Suppressor macrophage treated with lipopolysaccharide for 1 hour (primary cell): ENCODE measurements at regions not wholly inside any gene's neighbourhood (a gene's known extent, or its start where the extent isn't known, plus 50 kb on each side); places are given as distances from the start of the nearest gene placed in this dataset.
"Not testable (repeated sequence)": the region's sequence is repeated elsewhere in the genome, so short reads cannot be mapped to it uniquely, and the experiment has no call there.

ENCODE experiments used
- DNase-seq, 3 donors: peaks; one replicate each; pipeline ENCODE4 v3.0.0-alpha.2; 2020 to 2022

GRCh38 chr16:87196661-87197060 lies 120.5 kb downstream of the C16orf95 start:
- DNase-seq = peak in 1 of 3 donors; percentile 1

GRCh38 chr16:87198328-87198832 lies 118.8 kb downstream of the C16orf95 start:
- DNase-seq = no peak

GRCh38 chr16:87198881-87199280 lies 118.3 kb downstream of the C16orf95 start:
- no peak for DNase-seq

- DNase-seq = no peak
Measured at GRCh38 chr16:87199379-87199778, 117.8 kb downstream of the C16orf95 start.

- DNase-seq = no peak
Measured at GRCh38 chr16:87199901-87200300, 117.3 kb downstream of the C16orf95 start.

- DNase-seq = no peak
Measured at GRCh38 chr16:87200637-87201036, 116.6 kb downstream of the C16orf95 start.

GRCh38 chr16:87201052-87201451 lies 116.1 kb downstream of the C16orf95 start:
- DNase-seq = no peak

GRCh38 chr16:87201790-87202189 lies 115.4 kb downstream of the C16orf95 start:
- peak in 1 of 3 donors; percentile 8 for DNase-seq

GRCh38 chr16:87202346-87202745 lies 114.8 kb downstream of the C16orf95 start:
- DNase-seq = no peak

- peak; percentile 68 to 86 (median 74) for DNase-seq
Measured at GRCh38 chr16:87203060-87203656, 114.0 kb downstream of the C16orf95 start.

GRCh38 chr16:87206646-87207451 lies 110.3 kb downstream of the C16orf95 start:
- DNase-seq = no peak

- no peak for DNase-seq
Measured at GRCh38 chr16:87207509-87207908, 109.7 kb downstream of the C16orf95 start.

- DNase-seq = no peak
Measured at GRCh38 chr16:87207965-87208364, 109.2 kb downstream of the C16orf95 start.

- DNase-seq = not testable (repeated sequence)
Measured at GRCh38 chr16:87208968-87209367, 108.2 kb downstream of the C16orf95 start.

- no peak for DNase-seq
Measured at GRCh38 chr16:87209808-87210512, 107.2 kb downstream of the C16orf95 start.

GRCh38 chr16:87210894-87211293 lies 106.3 kb downstream of the C16orf95 start:
- DNase-seq = no peak

GRCh38 chr16:87212026-87212425 lies 105.2 kb downstream of the C16orf95 start:
- no peak for DNase-seq

- no peak for DNase-seq
Measured at GRCh38 chr16:87213536-87213935, 103.7 kb downstream of the C16orf95 start.

GRCh38 chr16:87216148-87216840 lies 100.9 kb downstream of the C16orf95 start:
- no peak for DNase-seq

- DNase-seq = no peak
Measured at GRCh38 chr16:87216841-87217275, 100.3 kb downstream of the C16orf95 start.

GRCh38 chr16:87217802-87218201 lies 99.4 kb downstream of the C16orf95 start:
- DNase-seq = not testable (repeated sequence)

GRCh38 chr16:87218281-87219055 lies 98.7 kb downstream of the C16orf95 start:
- DNase-seq = no peak
